K562 (cell line): ENCODE measurements at regions not wholly inside any gene's neighbourhood (a gene's known extent, or its start where the extent isn't known, plus 50 kb on each side); places are given as distances from the start of the nearest gene placed in this dataset.

Experiments
- ATAC-seq: fragments of 200-7000 bp; cut with Tn5 transposase; 3 replicates; pipeline ENCODE4 v1.9.1; 2020; ENCODE audit warnings: moderate library complexity
- BruUV-seq: library from RNA; stranded (reverse); fragments of 400-500 nt; replicated peaks from 2 replicates; lab custom pipeline; 2021; lab: Mats Ljungman, UMichigan
- CTCF ChIA-PET: fragments of 300-600 bp; formaldehyde crosslinking; extraction: SDS; loops from one replicate; lab custom pipeline; 2021; ENCODE audit warnings: low intra/inter-chr PET ratio; lab: Yijun Ruan, JAX
- POLR2A ChIA-PET: fragments of 300-600, 350-650 bp; sonication (Branson Sonifier 250); formaldehyde crosslinking; extraction: SDS; loops from one replicate; lab custom pipeline; 2021; ENCODE audit warnings: antibody characterized with exemption, inconsistent platforms; lab: Yijun Ruan, JAX
- DNase-seq, 4 experiments: peaks; one replicate each; pipeline versions ENCODE4 v3.0.0 to v3.0.0-alpha.2; 2011 to 2018; ENCODE audit warnings: low spot score in 3 of 4, mixed read lengths in 3 of 4; ENCODE audit errors: extremely low read depth in 1 of 4
- FAIRE-seq: peaks from 2 replicates; lab custom pipeline; 2011; peaks lifted over from hg19 to GRCh38; lab: Jason Lieb, UNC
- H2AFZ ChIP-seq: 2 replicates; pipeline ENCODE4 v1.6.0; 2011; ENCODE audit warnings: low read depth, low read length, control low read depth, inconsistent platforms
- H3K27ac ChIP-seq: fragments of 200-600 bp; 3 replicates; pipeline ENCODE4 v1.8.0; 2011; ENCODE audit warnings: low read depth, mild to moderate bottlenecking, control low read depth, inconsistent platforms, low read length, moderate library complexity, mixed read lengths; ENCODE audit errors: extremely low read depth
- H3K27me3 ChIP-seq, 2 experiments: fragments of 300-600 bp in 1 of 2; 2 replicates in 1 of 2; 3 replicates in 1 of 2; pipeline versions ENCODE4 v1.6.0 to v1.8.0; 2011; ENCODE audit warnings: inconsistent platforms in 2 of 2, low read length in 2 of 2, mild to moderate bottlenecking in 1 of 2, mixed read lengths in 1 of 2, moderate library complexity in 1 of 2; ENCODE audit not compliant: control insufficient read depth in 2 of 2, insufficient read depth in 2 of 2
- H3K36me3 ChIP-seq: fragments of 300-600 bp; 3 replicates; pipeline ENCODE4 v1.8.0; 2011; ENCODE audit warnings: mild to moderate bottlenecking, low read length, inconsistent platforms; ENCODE audit not compliant: control insufficient read depth, insufficient read depth
- H3K4me1 ChIP-seq, 2 experiments: fragments of 200-600 bp in 1 of 2; replicated peaks in 1 of 2; 2 replicates in 1 of 2; 3 replicates in 1 of 2; pipeline versions ENCODE4 v1.5.1 to v1.8.0; 2011; ENCODE audit warnings: inconsistent platforms in 2 of 2, low read length in 2 of 2, mild to moderate bottlenecking in 1 of 2, mixed read lengths in 1 of 2, moderate library complexity in 1 of 2; ENCODE audit not compliant: control insufficient read depth in 2 of 2, insufficient read depth in 2 of 2
- H3K4me2 ChIP-seq: 2 replicates; pipeline ENCODE4 v1.6.1; 2011; ENCODE audit warnings: low read length, control low read depth, inconsistent platforms, mixed read lengths; ENCODE audit not compliant: insufficient read depth
- H3K4me3 ChIP-seq: fragments of 200-600 bp; sonication (generic), shearing (Covaris generic); 2 replicates; pipeline ENCODE4 v1.5.1; 2016; ENCODE audit warnings: control low read depth, inconsistent platforms
- H3K79me2 ChIP-seq: fragments of 200-600 bp; 3 replicates; pipeline ENCODE4 v1.8.0; 2011; ENCODE audit warnings: low read length, inconsistent platforms; ENCODE audit not compliant: control insufficient read depth, insufficient read depth
- H3K9ac ChIP-seq, 2 experiments: 2 replicates each; pipeline versions ENCODE4 v1.6.0 to v1.6.1; 2011; ENCODE audit warnings: low read depth in 2 of 2, low read length in 2 of 2, control low read depth in 1 of 2, inconsistent platforms in 1 of 2, mild to moderate bottlenecking in 1 of 2, mixed read lengths in 1 of 2; ENCODE audit not compliant: insufficient read depth in 1 of 2
- H3K9me1 ChIP-seq: one replicate; pipeline ENCODE4 v1.6.0; 2011; ENCODE audit warnings: inconsistent platforms, mild to moderate bottlenecking, low read length, moderate library complexity; ENCODE audit not compliant: control insufficient read depth, insufficient read depth
- H3K9me3 ChIP-seq: replicated peaks from 2 replicates; pipeline ENCODE4 v1.5.1; 2011; ENCODE audit warnings: low read depth, low read length, inconsistent platforms; ENCODE audit not compliant: control insufficient read depth, insufficient read depth
- H4K20me1 ChIP-seq: replicated peaks from 2 replicates; pipeline ENCODE4 v1.6.1; 2011; ENCODE audit warnings: low read length, inconsistent platforms, mixed read lengths; ENCODE audit not compliant: control insufficient read depth, insufficient read depth
- ATF7 ChIP-seq: fragments of 450-650 bp; IDR thresholded peaks from 2 replicates; pipeline ENCODE4 v1.7.1; 2014; ENCODE audit warnings: mild to moderate bottlenecking, moderate library complexity
- CREB1 ChIP-seq, 2 experiments: sonication (generic) in 1 of 2; formaldehyde crosslinking in 1 of 2; IDR thresholded peaks; 2 replicates each; pipeline versions ENCODE4 v1.6.1 to v1.8.0; 2012 to 2022; ENCODE audit warnings: inconsistent platforms in 1 of 2, mild to moderate bottlenecking in 1 of 2, missing genetic modification reagents in 1 of 2, moderate library complexity in 1 of 2
- CREM ChIP-seq: IDR thresholded peaks from 2 replicates; pipeline ENCODE4 v1.6.1; 2014; ENCODE audit warnings: antibody characterized with exemption, low read depth
- DEAF1 ChIP-seq: fragments of 450-650 bp; formaldehyde crosslinking; IDR thresholded peaks from 2 replicates; pipeline ENCODE4 v1.4.0; 2020; ENCODE audit warnings: mild to moderate bottlenecking, moderate library complexity
- EGR1 ChIP-seq: fragments of 450-650 bp; conservative IDR thresholded peaks from 2 replicates; pipeline ENCODE4 v1.6.1; 2017; ENCODE audit warnings: mild to moderate bottlenecking
- KLF6 ChIP-seq: fragments of 250-450 bp; sonication (Bioruptor Pico); IDR thresholded peaks from 2 replicates; pipeline ENCODE4 v1.4.0; 2020; ENCODE audit warnings: mild to moderate bottlenecking, moderate library complexity, borderline replicate concordance
- NFIC ChIP-seq: fragments of 450-650 bp; IDR thresholded peaks from 2 replicates; pipeline ENCODE4 v1.6.1; 2017; ENCODE audit warnings: mild to moderate bottlenecking, inconsistent platforms
- NR3C1 ChIP-seq: sonication (generic); formaldehyde crosslinking; IDR thresholded peaks from 2 replicates; pipeline ENCODE4 v1.8.1; 2022; ENCODE audit warnings: missing genetic modification reagents
- PHF8 ChIP-seq: fragments of 200-600 bp; sonication (generic); IDR thresholded peaks from 2 replicates; pipeline ENCODE4 v1.6.1; 2012; ENCODE audit warnings: mixed run types, mild to moderate bottlenecking, inconsistent platforms, low read length, moderate library complexity, borderline replicate concordance
- SAP30 ChIP-seq: fragments of 200-600 bp; sonication (generic); IDR thresholded peaks from 2 replicates; pipeline ENCODE4 v1.6.1; 2012; ENCODE audit warnings: borderline replicate concordance, low read depth, mild to moderate bottlenecking, moderate library complexity, low read length, control low read depth, inconsistent platforms; ENCODE audit not compliant: insufficient read depth, poor library complexity, severe bottlenecking
- TBP ChIP-seq: optimal IDR thresholded peaks from 2 replicates; pipeline ENCODE3; 2011; ENCODE audit warnings: low read depth, low read length, improper control_type of control experiment
- TEAD1 ChIP-seq, 2 experiments: fragments of 450-650 bp in 1 of 2; sonication (generic) in 1 of 2; formaldehyde crosslinking; IDR thresholded peaks; 2 replicates each; pipeline versions ENCODE4 v1.4.0 to v1.8.0; 2020 to 2022; ENCODE audit warnings: mild to moderate bottlenecking in 2 of 2, missing genetic modification reagents in 1 of 2
- TFAP4 ChIP-seq: sonication (generic); formaldehyde crosslinking; IDR thresholded peaks from 2 replicates; pipeline ENCODE4 v1.8.0; 2022; ENCODE audit warnings: missing genetic modification reagents, mild to moderate bottlenecking, moderate library complexity, borderline replicate concordance
- WGBS: fragments of 100-300 bp; shearing (Covaris generic); methylation state at CpG from one replicate; pipeline ENCODE4 v1.1.6; 2016; ENCODE audit warnings: low coverage, mixed read lengths; ENCODE audit not compliant: insufficient coverage; ENCODE audit errors: missing lambda C conversion rate; 5-methylcytosine and 5-hydroxymethylcytosine counted together
- in situ Hi-C: fragments of 300-500 bp; cut with MboI; formaldehyde crosslinking; loops from 4 replicates; pipeline ENCODE4 v1.15.0; 2018; ENCODE audit warnings: inconsistent platforms, mixed read lengths
- intact Hi-C: fragments of 100-400 bp; cut with micrococcal nuclease; formaldehyde crosslinking; loops from 2 replicates; pipeline ENCODE4 v1.14.2; 2022
- TF ChIP-seq, protein P1 (sequence below): fragments of 250-450 bp; sonication (Bioruptor Pico); IDR thresholded peaks from 2 replicates; pipeline ENCODE4 v1.4.0; 2020

DNA sequence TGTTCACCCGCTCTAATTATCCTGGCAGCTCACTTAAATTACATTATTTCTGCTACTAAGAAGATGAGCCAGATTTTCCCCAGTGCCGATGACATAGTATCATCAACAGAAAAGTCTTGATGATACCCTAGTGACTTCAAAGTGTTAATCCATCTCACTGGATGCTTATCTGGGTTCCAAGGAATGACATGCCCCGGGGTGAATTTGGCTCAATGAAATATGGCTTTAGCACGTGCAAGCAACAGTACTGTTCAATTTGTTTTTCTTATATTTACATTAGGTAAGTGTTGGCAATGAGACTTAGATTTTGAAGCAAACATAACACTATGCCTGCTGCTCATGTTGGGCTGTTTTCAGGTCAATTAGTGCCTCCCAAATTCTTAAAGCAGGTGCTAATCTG lies 548.2 kb upstream of the SLITRK1 start (continued):
- TF ChIP-seq NFIC (no peak), CREB1 (IDR thresholded peaks at IDR 0.05) (no peak), CREB1 (CRISPR knock-in tag; IDR thresholded peaks at IDR 0.05) (no peak), PHF8 (no peak), ATF7 (no peak)

GRCh38 chr13:84430015-84430414 lies 547.7 kb upstream of the SLITRK1 start:
- no TSS peak for BruUV-seq
- ATAC-seq: no peak
- TF ChIP-seq KLF6 (no peak), TEAD1 (CRISPR knock-in tag; IDR thresholded peaks at IDR 0.05) (no peak), CREM (no peak), EGR1 (no peak), DEAF1 (CRISPR knock-in tag) (no peak), TBP (no peak), TFAP4 (no peak), NR3C1 (CRISPR knock-in tag) (no peak), SAP30 (no peak)
- TF ChIP-seq, protein P1, sequence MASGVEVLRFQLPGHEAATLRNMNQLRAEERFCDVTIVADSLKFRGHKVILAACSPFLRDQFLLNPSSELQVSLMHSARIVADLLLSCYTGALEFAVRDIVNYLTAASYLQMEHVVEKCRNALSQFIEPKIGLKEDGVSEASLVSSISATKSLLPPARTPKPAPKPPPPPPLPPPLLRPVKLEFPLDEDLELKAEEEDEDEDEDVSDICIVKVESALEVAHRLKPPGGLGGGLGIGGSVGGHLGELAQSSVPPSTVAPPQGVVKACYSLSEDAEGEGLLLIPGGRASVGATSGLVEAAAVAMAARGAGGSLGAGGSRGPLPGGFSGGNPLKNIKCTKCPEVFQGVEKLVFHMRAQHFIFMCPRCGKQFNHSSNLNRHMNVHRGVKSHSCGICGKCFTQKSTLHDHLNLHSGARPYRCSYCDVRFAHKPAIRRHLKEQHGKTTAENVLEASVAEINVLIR (CRISPR knock-in tag): no peak
- Histone ChIP-seq H3K9me1 (no peaks in the 10 kb centered on the region), H3K9ac (no peak overlapping the region), H3K9me3 (no peaks in the 10 kb centered on the region), H3K4me2 (no peak overlapping the region), H3K79me2 (no peaks in the 10 kb centered on the region), H3K27ac (no peak overlapping the region), H3K4me3 (no peak overlapping the region), H3K36me3 (no peaks in the 10 kb centered on the region), H2AFZ (no peak overlapping the region), H4K20me1 (no peaks in the 10 kb centered on the region), H3K4me1 (no peaks in the 10 kb centered on the region), H3K27me3 (no peaks in the 10 kb centered on the region)
- in situ Hi-C loops (no loop called here), intact Hi-C loops (no loop called here)
- no peak for DNase-seq
- ChIA-PET POLR2A (no interaction called here), CTCF (no interaction called here)
- no peak for FAIRE-seq
- 0% methylated on average over 2 of the region's 2 CpGs for WGBS
